GM13976 (cell line): ENCODE measurements at regions not wholly inside any gene's neighbourhood (a gene's known extent, or its start where the extent isn't known, plus 50 kb on each side); places are given as distances from the start of the nearest gene placed in this dataset.

Source experiments
- DNase-seq: peaks from one replicate; pipeline ENCODE4 v3.0.0; 2012; ENCODE audit warnings: low spot score
- CTCF ChIP-seq: IDR thresholded peaks from 2 replicates; pipeline ENCODE4 v1.5.1; 2012; ENCODE audit warnings: borderline replicate concordance, mild to moderate bottlenecking; ENCODE audit not compliant: insufficient read depth; ENCODE audit errors: extremely low read depth, missing control alignments, control extremely low read depth
- in situ Hi-C: fragments of 300-500 bp; cut with MboI; formaldehyde crosslinking; loops from one replicate; pipeline ENCODE4 v1.12.0; 2022; ENCODE audit warnings: low sequenced_read_pairs, mixed read lengths, inconsistent platforms; ENCODE audit not compliant: unreplicated experiment

- TF ChIP-seq CTCF = no peak
- no peak for DNase-seq
- in situ Hi-C loops = no loop called here
Measured at GRCh38 chr5:155441849-155442248, 428.3 kb downstream of the KIF4B start.

GRCh38 chr5:155451106-155451505 is 437.6 kb downstream of the KIF4B start:
- in situ Hi-C loops = no loop called here
- DNase-seq = no peak

GRCh38 chr5:155455791-155456514 is 442.4 kb downstream of the KIF4B start:
- no peak for TF ChIP-seq CTCF
- in situ Hi-C loops = no loop called here

More at GRCh38 chr5:155451106-155451505, 437.6 kb downstream of the KIF4B start:
- no peak for TF ChIP-seq CTCF

GRCh38 chr5:155459889-155460500 is 446.4 kb downstream of the KIF4B start:
- in situ Hi-C loops = no loop called here
- DNase-seq = no peak
- no peak for TF ChIP-seq CTCF

More at GRCh38 chr5:155455791-155456514, 442.4 kb downstream of the KIF4B start:
- DNase-seq = no peak

- no peak for TF ChIP-seq CTCF
- DNase-seq = no peak
- in situ Hi-C loops = no loop called here
Measured at GRCh38 chr5:155460501-155460931, 447.0 kb downstream of the KIF4B start.

- DNase-seq = no peak
- TF ChIP-seq CTCF = no peak
- in situ Hi-C loops = no loop called here
Measured at GRCh38 chr5:155461304-155461703, 447.7 kb downstream of the KIF4B start.
